ENCODE measurements at regions not wholly inside any gene's neighbourhood (a gene's known extent, or its start where the extent isn't known, plus 50 kb on each side); places are given as distances from the start of the nearest gene placed in this dataset.

DNA sequence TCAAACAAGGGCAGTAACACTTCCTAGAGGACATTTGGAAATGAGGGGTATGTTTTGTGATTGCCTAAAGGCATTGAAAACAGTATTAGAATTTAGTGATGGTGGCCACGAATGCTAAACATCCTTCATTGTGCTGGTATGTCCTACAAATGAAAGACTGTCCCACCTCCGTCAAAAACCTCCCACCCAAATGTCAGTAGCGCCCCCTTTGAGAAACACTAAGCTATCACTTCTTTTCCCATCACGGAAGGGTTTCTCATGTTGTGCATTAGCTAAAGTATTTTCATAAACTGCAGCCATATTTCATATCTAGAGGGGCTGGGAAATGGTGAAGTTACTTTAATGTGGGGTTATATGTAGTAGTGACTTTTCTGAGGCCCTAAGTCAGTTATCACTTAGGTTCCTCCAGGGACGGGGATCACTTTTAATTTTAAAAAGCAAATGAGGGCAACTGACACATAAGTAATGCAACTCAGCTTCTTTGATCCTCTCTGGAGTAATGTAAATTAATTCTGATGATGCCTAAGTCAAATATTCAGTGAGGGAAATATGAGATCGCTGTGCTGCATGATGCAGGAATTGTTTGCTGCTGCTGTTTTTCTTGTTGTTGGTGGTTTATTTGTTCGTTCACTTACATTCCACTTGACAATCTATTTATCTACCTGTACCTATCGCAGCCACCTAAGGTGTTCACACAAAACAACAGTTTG, 1403.4 kb upstream of the TENM4 start:
- Histone ChIP-seq H3K79me2 (ENCODE audit: insufficient read depth, low read length) (no peaks in the 10 kb centered on the region), H3K27me3 (ENCODE audit: control insufficient read depth in 1 of 2, insufficient read depth in 2 of 2, low read length in 2 of 2) (no peaks in the 10 kb centered on the region), H3K4me3 (replicated peaks in 1 of 3; ENCODE audit: insufficient read depth in 1 of 3, low read depth in 2 of 3, low read length in 3 of 3) (no peak overlapping the region), H3K4me2 (ENCODE audit: low read depth, low read length) (no peak overlapping the region), H3K36me3 (replicated peaks in 1 of 2; ENCODE audit: control insufficient read depth in 1 of 2, insufficient read depth in 2 of 2, low read length in 2 of 2) (no peaks in the 10 kb centered on the region), H3K9me3 (ENCODE audit: low read length) (no peaks in the 10 kb centered on the region), H4K20me1 (ENCODE audit: insufficient read depth, low read length) (no peaks in the 10 kb centered on the region), H3K4me1 (ENCODE audit: insufficient read depth, low read length) (no peaks in the 10 kb centered on the region), H3K9ac (ENCODE audit: insufficient read depth, low read depth, low read length) (no peak overlapping the region), H2AFZ (ENCODE audit: low read length) (no peak overlapping the region), H3K27ac (ENCODE audit: extremely low read length, insufficient read depth, low read length) (no peak overlapping the region)
- FAIRE-seq (no peak), ATAC-seq (no peak), DNase-seq (ENCODE audit: low spot score) (no peak)
- TF ChIP-seq MAZ (IDR thresholded peaks at IDR 0.05; ENCODE audit: borderline replicate concordance, low read depth, low read length) (no peak), MAZ (CRISPR knock-in tag; IDR thresholded peaks at IDR 0.05; ENCODE audit: low read depth) (no peak)
- TF ChIP-seq, protein P1, sequence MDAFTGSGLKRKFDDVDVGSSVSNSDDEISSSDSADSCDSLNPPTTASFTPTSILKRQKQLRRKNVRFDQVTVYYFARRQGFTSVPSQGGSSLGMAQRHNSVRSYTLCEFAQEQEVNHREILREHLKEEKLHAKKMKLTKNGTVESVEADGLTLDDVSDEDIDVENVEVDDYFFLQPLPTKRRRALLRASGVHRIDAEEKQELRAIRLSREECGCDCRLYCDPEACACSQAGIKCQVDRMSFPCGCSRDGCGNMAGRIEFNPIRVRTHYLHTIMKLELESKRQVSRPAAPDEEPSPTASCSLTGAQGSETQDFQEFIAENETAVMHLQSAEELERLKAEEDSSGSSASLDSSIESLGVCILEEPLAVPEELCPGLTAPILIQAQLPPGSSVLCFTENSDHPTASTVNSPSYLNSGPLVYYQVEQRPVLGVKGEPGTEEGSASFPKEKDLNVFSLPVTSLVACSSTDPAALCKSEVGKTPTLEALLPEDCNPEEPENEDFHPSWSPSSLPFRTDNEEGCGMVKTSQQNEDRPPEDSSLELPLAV (CRISPR knock-in tag; conservative IDR thresholded peaks at IDR 0.05; ENCODE audit: low read depth) = no peak
- no TSS peak for BruUV-seq (replicated peaks)
- ChIA-PET POLR2A (no interaction called here), CTCF (ENCODE audit: low intra/inter-chr PET ratio, low total read pairs) (no interaction called here)
- in situ Hi-C loops (cut with HindIII; ENCODE audit: extremely low pct_ligation_motif_present, low pct_unique_long_range_greater_than_20kb) = no loop called here
- WGBS (ENCODE audit: low lambda C conversion rate) = 6% methylated on average over 8 of the region's 8 CpGs
- intact Hi-C loops (cut with micrococcal nuclease; ENCODE audit: unreplicated experiment) = no loop called here

DNA sequence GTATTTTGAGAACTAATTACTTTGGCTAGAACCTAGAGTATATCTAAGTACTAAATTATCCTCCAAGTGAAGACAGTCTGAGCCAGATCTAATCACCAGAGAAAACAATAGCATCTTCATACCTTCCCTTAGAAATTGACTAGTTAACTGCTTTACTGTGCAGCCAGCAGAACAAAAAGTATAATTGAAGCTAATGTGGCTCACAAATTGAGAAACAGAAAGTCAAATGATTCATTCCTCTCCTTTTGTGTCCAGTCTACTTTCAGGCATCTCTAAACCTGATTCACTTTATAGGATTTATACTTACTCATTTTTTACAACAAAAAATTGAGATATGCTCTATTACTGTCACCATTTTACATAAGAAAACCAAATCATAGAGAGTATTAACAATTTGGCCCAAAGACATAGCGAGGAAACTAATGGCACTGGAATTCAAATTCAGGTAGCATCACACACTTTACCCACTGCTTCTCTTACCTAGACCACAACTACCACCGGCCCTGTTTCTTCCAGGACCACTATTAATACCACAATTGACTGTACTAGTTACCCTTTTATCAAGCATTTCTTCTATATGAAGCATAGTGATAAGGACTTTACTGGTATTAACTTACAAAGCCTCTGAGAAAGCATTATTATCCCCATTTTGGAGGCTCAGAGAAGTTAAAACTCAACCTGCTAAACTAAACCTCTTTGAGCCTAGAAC, 1402.6 kb upstream of the TENM4 start:
- no TSS peak for BruUV-seq (replicated peaks)
- ATAC-seq = no peak
- WGBS (ENCODE audit: low lambda C conversion rate) = 0% methylated on average over 2 of the region's 2 CpGs
- Histone ChIP-seq H3K4me3 (replicated peaks in 1 of 3; ENCODE audit: insufficient read depth in 1 of 3, low read depth in 2 of 3, low read length in 3 of 3) (no peak overlapping the region), H3K27me3 (ENCODE audit: control insufficient read depth in 1 of 2, insufficient read depth in 2 of 2, low read length in 2 of 2) (no peaks in the 10 kb centered on the region), H3K9ac (ENCODE audit: insufficient read depth, low read depth, low read length) (no peak overlapping the region), H3K36me3 (replicated peaks in 1 of 2; ENCODE audit: control insufficient read depth in 1 of 2, insufficient read depth in 2 of 2, low read length in 2 of 2) (no peaks in the 10 kb centered on the region), H4K20me1 (ENCODE audit: insufficient read depth, low read length) (no peaks in the 10 kb centered on the region), H2AFZ (ENCODE audit: low read length) (no peak overlapping the region), H3K9me3 (ENCODE audit: low read length) (no peaks in the 10 kb centered on the region), H3K4me2 (ENCODE audit: low read depth, low read length) (no peak overlapping the region), H3K27ac (ENCODE audit: extremely low read length, insufficient read depth, low read length) (no peak overlapping the region), H3K4me1 (ENCODE audit: insufficient read depth, low read length) (no peaks in the 10 kb centered on the region), H3K79me2 (ENCODE audit: insufficient read depth, low read length) (no peaks in the 10 kb centered on the region)
- intact Hi-C loops (cut with micrococcal nuclease; ENCODE audit: unreplicated experiment) (no loop called here), in situ Hi-C loops (cut with HindIII; ENCODE audit: extremely low pct_ligation_motif_present, low pct_unique_long_range_greater_than_20kb) (no loop called here)
- ChIA-PET POLR2A (no interaction called here), CTCF (ENCODE audit: low intra/inter-chr PET ratio, low total read pairs) (no interaction called here)
- no peak for FAIRE-seq
- DNase-seq (ENCODE audit: low spot score) = no peak
- TF ChIP-seq ZSCAN25 (CRISPR knock-in tag; IDR thresholded peaks at IDR 0.05) = no peak
- TF ChIP-seq, protein P2, sequence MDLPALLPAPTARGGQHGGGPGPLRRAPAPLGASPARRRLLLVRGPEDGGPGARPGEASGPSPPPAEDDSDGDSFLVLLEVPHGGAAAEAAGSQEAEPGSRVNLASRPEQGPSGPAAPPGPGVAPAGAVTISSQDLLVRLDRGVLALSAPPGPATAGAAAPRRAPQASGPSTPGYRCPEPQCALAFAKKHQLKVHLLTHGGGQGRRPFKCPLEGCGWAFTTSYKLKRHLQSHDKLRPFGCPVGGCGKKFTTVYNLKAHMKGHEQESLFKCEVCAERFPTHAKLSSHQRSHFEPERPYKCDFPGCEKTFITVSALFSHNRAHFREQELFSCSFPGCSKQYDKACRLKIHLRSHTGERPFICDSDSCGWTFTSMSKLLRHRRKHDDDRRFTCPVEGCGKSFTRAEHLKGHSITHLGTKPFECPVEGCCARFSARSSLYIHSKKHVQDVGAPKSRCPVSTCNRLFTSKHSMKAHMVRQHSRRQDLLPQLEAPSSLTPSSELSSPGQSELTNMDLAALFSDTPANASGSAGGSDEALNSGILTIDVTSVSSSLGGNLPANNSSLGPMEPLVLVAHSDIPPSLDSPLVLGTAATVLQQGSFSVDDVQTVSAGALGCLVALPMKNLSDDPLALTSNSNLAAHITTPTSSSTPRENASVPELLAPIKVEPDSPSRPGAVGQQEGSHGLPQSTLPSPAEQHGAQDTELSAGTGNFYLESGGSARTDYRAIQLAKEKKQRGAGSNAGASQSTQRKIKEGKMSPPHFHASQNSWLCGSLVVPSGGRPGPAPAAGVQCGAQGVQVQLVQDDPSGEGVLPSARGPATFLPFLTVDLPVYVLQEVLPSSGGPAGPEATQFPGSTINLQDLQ (CRISPR knock-in tag; IDR thresholded peaks at IDR 0.05) = no peak
- TF ChIP-seq, protein P3, sequence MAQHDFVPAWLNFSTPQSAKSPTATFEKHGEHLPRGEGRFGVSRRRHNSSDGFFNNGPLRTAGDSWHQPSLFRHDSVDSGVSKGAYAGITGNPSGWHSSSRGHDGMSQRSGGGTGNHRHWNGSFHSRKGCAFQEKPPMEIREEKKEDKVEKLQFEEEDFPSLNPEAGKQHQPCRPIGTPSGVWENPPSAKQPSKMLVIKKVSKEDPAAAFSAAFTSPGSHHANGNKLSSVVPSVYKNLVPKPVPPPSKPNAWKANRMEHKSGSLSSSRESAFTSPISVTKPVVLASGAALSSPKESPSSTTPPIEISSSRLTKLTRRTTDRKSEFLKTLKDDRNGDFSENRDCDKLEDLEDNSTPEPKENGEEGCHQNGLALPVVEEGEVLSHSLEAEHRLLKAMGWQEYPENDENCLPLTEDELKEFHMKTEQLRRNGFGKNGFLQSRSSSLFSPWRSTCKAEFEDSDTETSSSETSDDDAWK (CRISPR knock-in tag; IDR thresholded peaks at IDR 0.05) = no peak
- TF ChIP-seq, protein P4, sequence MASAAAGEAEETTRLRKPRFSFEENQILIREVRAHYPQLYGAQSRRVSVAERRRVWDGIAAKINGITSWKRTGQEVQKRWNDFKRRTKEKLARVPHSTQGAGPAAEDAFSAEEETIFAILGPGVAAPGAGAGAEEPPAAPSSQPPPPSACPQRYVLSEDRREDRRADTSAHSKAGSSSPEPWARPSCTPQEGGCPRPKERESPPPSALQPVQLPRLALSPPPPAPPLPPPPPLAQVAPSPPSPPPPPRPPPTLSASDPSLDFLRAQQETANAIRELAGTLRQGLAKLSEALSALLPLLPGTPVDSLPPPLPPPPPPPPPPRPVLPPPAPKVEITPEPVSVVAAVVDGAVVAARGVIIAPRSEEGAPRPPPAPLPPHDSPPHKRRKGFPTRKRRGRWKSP (CRISPR knock-in tag; IDR thresholded peaks at IDR 0.05) = no peak
- TF ChIP-seq GABPB1 (CRISPR knock-in tag; IDR thresholded peaks at IDR 0.05) = no peak
